IMR-90 (cell line): ENCODE measurements at regions not wholly inside any gene's neighbourhood (a gene's known extent, or its start where the extent isn't known, plus 50 kb on each side); places are given as distances from the start of the nearest gene placed in this dataset.

Source experiments
- ATAC-seq: fragments of 200-7000 bp; cut with Tn5 transposase; 2 replicates; pipeline ENCODE4 v1.9.1; 2020; ENCODE audit warnings: low read depth, mild to moderate bottlenecking, moderate library complexity
- BruUV-seq: library from RNA; stranded (reverse); fragments of 400-500 nt; replicated peaks from 2 replicates; lab custom pipeline; 2021; lab: Mats Ljungman, UMichigan
- CTCF ChIA-PET: fragments of 300-600 bp; formaldehyde crosslinking; extraction: SDS; loops from one replicate; lab custom pipeline; 2021; ENCODE audit warnings: antibody characterized with exemption; lab: Yijun Ruan, JAX
- POLR2A ChIA-PET: fragments of 300-600 bp; sonication (Branson Sonifier 250); formaldehyde crosslinking; loops from one replicate; lab custom pipeline; 2022; ENCODE audit warnings: antibody characterized with exemption; ENCODE audit not compliant: unreplicated experiment; lab: Charles Lee
- DNase-seq: peaks from one replicate; pipeline ENCODE4 v3.0.0; 2013
- H2AFZ ChIP-seq: replicated peaks from 2 replicates; pipeline ENCODE3; 2013; ENCODE audit warnings: low read length, mild to moderate bottlenecking; ENCODE audit not compliant: poor library complexity
- H2AK5ac ChIP-seq: 2 replicates; pipeline ENCODE4 v1.6.1; 2013; ENCODE audit warnings: low read depth, low read length, inconsistent platforms
- H2AK9ac ChIP-seq: replicated peaks from 2 replicates; pipeline ENCODE3; 2013; ENCODE audit warnings: mild to moderate bottlenecking, low read depth, low read length, moderate library complexity; ENCODE audit not compliant: poor library complexity
- H2BK120ac ChIP-seq: 2 replicates; pipeline ENCODE4 v1.6.1; 2013; ENCODE audit warnings: low read depth, low read length, inconsistent platforms
- H2BK15ac ChIP-seq: 3 replicates; pipeline ENCODE4 v1.6.1; 2013; ENCODE audit warnings: low read depth, low read length, inconsistent platforms
- H2BK20ac ChIP-seq: 2 replicates; pipeline ENCODE4 v1.6.1; 2013; ENCODE audit warnings: low read depth, mild to moderate bottlenecking, inconsistent platforms, low read length, moderate library complexity
- H2BK5ac ChIP-seq: 2 replicates; pipeline ENCODE4 v1.6.1; 2013; ENCODE audit warnings: mild to moderate bottlenecking, low read depth, low read length, inconsistent platforms; ENCODE audit not compliant: poor library complexity, severe bottlenecking
- H3K14ac ChIP-seq: replicated peaks from 2 replicates; pipeline ENCODE4 v1.6.1; 2013; ENCODE audit warnings: low read depth, low read length, inconsistent platforms
- H3K18ac ChIP-seq: 2 replicates; pipeline ENCODE4 v1.6.1; 2013; ENCODE audit warnings: low read depth, low read length, control low read depth
- H3K23ac ChIP-seq: 2 replicates; pipeline ENCODE4 v1.6.1; 2013; ENCODE audit warnings: low read depth, low read length, inconsistent platforms
- H3K27ac ChIP-seq: 2 replicates; pipeline ENCODE4 v1.5.1; 2013; ENCODE audit warnings: mild to moderate bottlenecking, control low read depth, low read length; ENCODE audit not compliant: insufficient read depth
- H3K27me3 ChIP-seq: 2 replicates; pipeline ENCODE4 v1.6.1; 2013; ENCODE audit warnings: low read length; ENCODE audit not compliant: control insufficient read depth, insufficient read depth
- H3K36me3 ChIP-seq: 2 replicates; pipeline ENCODE4 v1.6.1; 2013; ENCODE audit warnings: low read length, mixed read lengths; ENCODE audit not compliant: control insufficient read depth, insufficient read depth
- H3K4ac ChIP-seq: 2 replicates; pipeline ENCODE4 v1.6.1; 2013; ENCODE audit warnings: low read depth, low read length, inconsistent platforms
- H3K4me1 ChIP-seq: 2 replicates; pipeline ENCODE4 v1.6.1; 2013; ENCODE audit warnings: low read length, mixed read lengths; ENCODE audit not compliant: control insufficient read depth, insufficient read depth
- H3K4me2 ChIP-seq: 2 replicates; pipeline ENCODE4 v1.6.1; 2013; ENCODE audit warnings: low read depth, mild to moderate bottlenecking, control low read depth, low read length, moderate library complexity
- H3K4me3 ChIP-seq: 2 replicates; pipeline ENCODE4 v1.5.1; 2013; ENCODE audit warnings: low read depth, mild to moderate bottlenecking, control low read depth, low read length, moderate library complexity; ENCODE audit not compliant: insufficient read depth
- H3K56ac ChIP-seq: 2 replicates; pipeline ENCODE4 v1.6.1; 2013; ENCODE audit warnings: low read length, inconsistent platforms; ENCODE audit not compliant: insufficient read depth; ENCODE audit errors: extremely low read depth
- H3K79me1 ChIP-seq, 2 experiments: 2 replicates each; pipeline ENCODE4 v1.6.1; 2013; ENCODE audit warnings: low read length in 2 of 2, inconsistent platforms in 1 of 2, low read depth in 1 of 2
- H3K9ac ChIP-seq: 2 replicates; pipeline ENCODE4 v1.6.1; 2013; ENCODE audit warnings: low read depth, low read length, control low read depth
- H3K9me1 ChIP-seq: 2 replicates; pipeline ENCODE4 v1.6.1; 2013; ENCODE audit warnings: low read length, inconsistent platforms; ENCODE audit not compliant: insufficient read depth
- H3K9me3 ChIP-seq: 2 replicates; pipeline ENCODE4 v1.6.1; 2013; ENCODE audit warnings: low read length; ENCODE audit not compliant: control insufficient read depth, insufficient read depth
- H4K20me1 ChIP-seq: 2 replicates; pipeline ENCODE4 v1.6.1; 2013; ENCODE audit warnings: low read length, inconsistent platforms; ENCODE audit not compliant: insufficient read depth
- H4K5ac ChIP-seq: 2 replicates; pipeline ENCODE4 v1.6.1; 2013; ENCODE audit warnings: mild to moderate bottlenecking, low read depth, low read length, control low read depth
- H4K8ac ChIP-seq, 2 experiments: 2 replicates each; pipeline ENCODE4 v1.6.1; 2013; ENCODE audit warnings: low read depth in 2 of 2, low read length in 2 of 2, control low read depth in 1 of 2, inconsistent platforms in 1 of 2
- H4K91ac ChIP-seq: 2 replicates; pipeline ENCODE4 v1.6.1; 2013; ENCODE audit warnings: low read depth, low read length, inconsistent platforms; ENCODE audit not compliant: insufficient read depth
- BHLHE40 ChIP-seq: fragments of 150-350 bp; IDR thresholded peaks from 2 replicates; pipeline ENCODE4 v1.6.1; 2016; ENCODE audit warnings: mild to moderate bottlenecking, low read depth, low read length
- CEBPB ChIP-seq: IDR thresholded peaks from 2 replicates; pipeline ENCODE4 v1.6.1; 2012; ENCODE audit warnings: low read depth, low read length, improper control_type of control experiment
- CHD1 ChIP-seq: IDR thresholded peaks from 2 replicates; pipeline ENCODE4 v1.6.1; 2012; ENCODE audit warnings: low read depth, low read length, improper control_type of control experiment
- CTCF ChIP-seq: conservative IDR thresholded peaks from 2 replicates; pipeline ENCODE4 v1.5.1; 2012; ENCODE audit warnings: mild to moderate bottlenecking, low read depth, low read length, improper control_type of control experiment
- FOS ChIP-seq: fragments of 150-350 bp; IDR thresholded peaks from 2 replicates; pipeline ENCODE4 v1.6.1; 2016; ENCODE audit warnings: low read depth, low read length
- MAFK ChIP-seq: IDR thresholded peaks from 2 replicates; pipeline ENCODE4 v1.6.1; 2012; ENCODE audit warnings: low read depth, low read length, improper control_type of control experiment
- MAZ ChIP-seq: IDR thresholded peaks from 2 replicates; pipeline ENCODE4 v1.6.1; 2012; ENCODE audit warnings: low read depth, mild to moderate bottlenecking, low read length, improper control_type of control experiment, moderate library complexity, borderline replicate concordance
- MXI1 ChIP-seq: IDR thresholded peaks from 2 replicates; pipeline ENCODE4 v1.6.1; 2012; ENCODE audit warnings: low read depth, mild to moderate bottlenecking, low read length, moderate library complexity, borderline replicate concordance
- NFE2L2 ChIP-seq: fragments of 150-350 bp; IDR thresholded peaks from 2 replicates; pipeline ENCODE4 v1.6.1; 2016; ENCODE audit warnings: low read depth, mild to moderate bottlenecking, low read length
- POLR2A ChIP-seq: IDR thresholded peaks from 2 replicates; pipeline ENCODE4 v1.6.1; 2012; ENCODE audit warnings: mild to moderate bottlenecking, low read depth, low read length
- RAD21 ChIP-seq: IDR thresholded peaks from 2 replicates; pipeline ENCODE4 v1.6.1; 2012; ENCODE audit warnings: low read length, improper control_type of control experiment
- RCOR1 ChIP-seq: IDR thresholded peaks from 2 replicates; pipeline ENCODE4 v1.6.1; 2012; ENCODE audit warnings: mild to moderate bottlenecking, low read length, improper control_type of control experiment; ENCODE audit not compliant: insufficient replicate concordance
- WGBS, 2 experiments: methylation state at CpG; one replicate each; pipeline versions ENCODE4 v1.1.5 to v1.1.7; 2013; ENCODE audit warnings: missing lambda C conversion rate in 2 of 2; ENCODE audit not compliant: insufficient read length in 1 of 2; ENCODE audit errors: extremely low coverage in 2 of 2; 5-methylcytosine and 5-hydroxymethylcytosine counted together
- dilution Hi-C: fragments of 300-500 bp; cut with HindIII; formaldehyde crosslinking; loops from one replicate; pipeline ENCODE4 v1.14.3; 2018; ENCODE audit warnings: low sequenced_read_pairs; ENCODE audit not compliant: unreplicated experiment
- in situ Hi-C: fragments of 300-500 bp; cut with MboI; formaldehyde crosslinking; loops from 3 replicates; pipeline ENCODE4 v1.14.3; 2019; ENCODE audit warnings: low sequenced_read_pairs, inconsistent platforms, mixed read lengths
- intact Hi-C: fragments of 100-400 bp; cut with micrococcal nuclease; formaldehyde crosslinking; loops from 2 replicates; pipeline ENCODE4 v1.10.0; 2022

GRCh38 chr10:28984431-28984830 is 304.4 kb upstream of the LYZL1 start:
- Histone ChIP-seq H3K27me3 (no peaks in the 10 kb centered on the region; the same call in 1 of the 2 replicates), H3K36me3 (no peaks in the 10 kb centered on the region), H2AK5ac (peak overlapping the region; percentile 51; the same call in 1 of the 2 replicates), H3K4me3 (no peak overlapping the region), H2BK15ac (peak overlapping the region; percentile 49; the same call in 1 of the 3 replicates), H3K9me3 (no peaks in the 10 kb centered on the region), H3K79me1 (no peaks in the 10 kb centered on the region), H3K4me1 (peaks cover 4% of the 10 kb centered on the region), H3K4ac (peak overlapping the region; percentile 62), H2BK20ac (peak overlapping the region; percentile 66), H2BK5ac (peak overlapping the region; percentile 45), H3K14ac (no peak overlapping the region), H3K56ac (no peak overlapping the region), H2BK120ac (peak overlapping the region; percentile 69), H3K9ac (no peak overlapping the region), H4K8ac (peak overlapping the region in 1 of 2 experiments; percentile 29; a peak in 1 of 4 replicates), H3K23ac (no peak overlapping the region), H4K5ac (no peak overlapping the region), H2AFZ (peak overlapping the region; percentile 90), H3K4me2 (peak overlapping the region; percentile 35; the same call in 1 of the 2 replicates), H3K9me1 (peaks cover 8% of the 10 kb centered on the region), H3K27ac (no peak overlapping the region), H3K18ac (no peak overlapping the region), H4K91ac (peak overlapping the region; percentile 53; the same call in 1 of the 2 replicates), H2AK9ac (peak overlapping the region; percentile 6), H4K20me1 (no peaks in the 10 kb centered on the region)
- BruUV-seq: no TSS peak
- CTCF ChIA-PET: interaction anchor here (0.7 kb wide), 2 partner anchors 126 to 373 kb away, joined by 3 read pairs; no protein-coding TSS in a partner anchor
- peak; percentile 73 for TF ChIP-seq CEBPB
- TF ChIP-seq FOS: peak; percentile 88
- peak; percentile 40; the same call in 1 of the 2 replicates for TF ChIP-seq MAZ
- TF ChIP-seq RAD21: peak; percentile 37
- no peak for TF ChIP-seq CHD1
- TF ChIP-seq BHLHE40: no peak
- TF ChIP-seq MAFK: no peak
- TF ChIP-seq NFE2L2: 0 out of 2 replicates have a peak, but pooled peaks have one; percentile 18
- no peak for TF ChIP-seq MXI1
- TF ChIP-seq POLR2A: no peak
- no peak for TF ChIP-seq RCOR1
- no peak for TF ChIP-seq CTCF
- intact Hi-C loops: no loop called here
- peak; percentile 99 for ATAC-seq
- DNase-seq: peak; percentile 85
- WGBS, 2 experiments: 7% methylated on average over 2 of the region's 6 CpGs; no CpG with 5 or more reads in 1 of the 2 experiments
- in situ Hi-C loops: loop anchor here (10.0 kb wide), 1 partner anchor 310 kb away; the partner anchor contains the start of gene BAMBI
- dilution Hi-C loops: no loop called here
- POLR2A ChIA-PET: no interaction called here
